ENCODE measurements at regions not wholly inside any gene's neighbourhood (a gene's known extent, or its start where the extent isn't known, plus 50 kb on each side); places are given as distances from the start of the nearest gene placed in this dataset.
"Not testable (repeated sequence)": the region's sequence is repeated elsewhere in the genome, so short reads cannot be mapped to it uniquely, and the experiment has no call there.

- no peak for DNase-seq (ENCODE audit: extremely low read depth, low read depth)
These were observed 417.9 kb downstream of the PDGFC start for GRCh38 chr4:156553659-156554058.

GRCh38 chr4:156547891-156548290 lies 423.7 kb downstream of the PDGFC start:
- no peak for DNase-seq (ENCODE audit: extremely low read depth, low read depth)

- DNase-seq (ENCODE audit: extremely low read depth, low read depth) = no peak
These were observed 424.2 kb downstream of the PDGFC start for GRCh38 chr4:156547439-156547838.

GRCh38 chr4:156545003-156545785 lies 426.4 kb downstream of the PDGFC start:
- DNase-seq (ENCODE audit: extremely low read depth, low read depth) = no peak

- no peak for DNase-seq (ENCODE audit: extremely low read depth, low read depth)
These were observed 432.2 kb downstream of the PDGFC start for GRCh38 chr4:156539376-156539775.

- no peak for DNase-seq (ENCODE audit: extremely low read depth, low read depth)
These were observed 432.8 kb downstream of the PDGFC start for GRCh38 chr4:156538651-156539257.

- no peak for DNase-seq (ENCODE audit: extremely low read depth, low read depth)
These were observed 433.4 kb downstream of the PDGFC start for GRCh38 chr4:156538210-156538609.

GRCh38 chr4:156537286-156537685 lies 434.3 kb downstream of the PDGFC start:
- no peak for DNase-seq (ENCODE audit: extremely low read depth, low read depth)

GRCh38 chr4:156536661-156537060 lies 434.9 kb downstream of the PDGFC start:
- DNase-seq (ENCODE audit: extremely low read depth, low read depth) = no peak

- no peak for DNase-seq (ENCODE audit: extremely low read depth, low read depth)
These were observed 437.4 kb downstream of the PDGFC start for GRCh38 chr4:156534205-156534604.

GRCh38 chr4:156528216-156528615 lies 443.4 kb downstream of the PDGFC start:
- no peak for DNase-seq (ENCODE audit: extremely low read depth, low read depth)

GRCh38 chr4:156527237-156527993 lies 444.2 kb downstream of the PDGFC start:
- no peak for DNase-seq (ENCODE audit: extremely low read depth, low read depth)

GRCh38 chr4:156523991-156524390 lies 447.6 kb downstream of the PDGFC start:
- DNase-seq (ENCODE audit: extremely low read depth, low read depth) = no peak

GRCh38 chr4:156523492-156523891 lies 448.1 kb downstream of the PDGFC start:
- no peak for DNase-seq (ENCODE audit: extremely low read depth, low read depth)

GRCh38 chr4:156521631-156522030 lies 450.0 kb downstream of the PDGFC start:
- DNase-seq (ENCODE audit: extremely low read depth, low read depth) = no peak

GRCh38 chr4:156517956-156518355 lies 453.6 kb downstream of the PDGFC start:
- DNase-seq (ENCODE audit: extremely low read depth, low read depth) = no peak

GRCh38 chr4:156517546-156517945 lies 454.1 kb downstream of the PDGFC start:
- no peak for DNase-seq (ENCODE audit: extremely low read depth, low read depth)

- DNase-seq (ENCODE audit: extremely low read depth, low read depth) = no peak
These were observed 454.9 kb downstream of the PDGFC start for GRCh38 chr4:156516698-156517097.

- no peak for DNase-seq (ENCODE audit: extremely low read depth, low read depth)
These were observed 456.3 kb downstream of the PDGFC start for GRCh38 chr4:156515295-156515694.

- no peak for DNase-seq (ENCODE audit: extremely low read depth, low read depth)
These were observed 459.0 kb downstream of the PDGFC start for GRCh38 chr4:156512622-156513021.

GRCh38 chr4:156509921-156510320 lies 461.7 kb downstream of the PDGFC start:
- not testable (repeated sequence) for DNase-seq (ENCODE audit: extremely low read depth, low read depth)
